ENCODE measurements at regions not wholly inside any gene's neighbourhood (a gene's known extent, or its start where the extent isn't known, plus 50 kb on each side); places are given as distances from the start of the nearest gene placed in this dataset.
"Not testable (repeated sequence)": the region's sequence is repeated elsewhere in the genome, so short reads cannot be mapped to it uniquely, and the experiment has no call there.

DNA sequence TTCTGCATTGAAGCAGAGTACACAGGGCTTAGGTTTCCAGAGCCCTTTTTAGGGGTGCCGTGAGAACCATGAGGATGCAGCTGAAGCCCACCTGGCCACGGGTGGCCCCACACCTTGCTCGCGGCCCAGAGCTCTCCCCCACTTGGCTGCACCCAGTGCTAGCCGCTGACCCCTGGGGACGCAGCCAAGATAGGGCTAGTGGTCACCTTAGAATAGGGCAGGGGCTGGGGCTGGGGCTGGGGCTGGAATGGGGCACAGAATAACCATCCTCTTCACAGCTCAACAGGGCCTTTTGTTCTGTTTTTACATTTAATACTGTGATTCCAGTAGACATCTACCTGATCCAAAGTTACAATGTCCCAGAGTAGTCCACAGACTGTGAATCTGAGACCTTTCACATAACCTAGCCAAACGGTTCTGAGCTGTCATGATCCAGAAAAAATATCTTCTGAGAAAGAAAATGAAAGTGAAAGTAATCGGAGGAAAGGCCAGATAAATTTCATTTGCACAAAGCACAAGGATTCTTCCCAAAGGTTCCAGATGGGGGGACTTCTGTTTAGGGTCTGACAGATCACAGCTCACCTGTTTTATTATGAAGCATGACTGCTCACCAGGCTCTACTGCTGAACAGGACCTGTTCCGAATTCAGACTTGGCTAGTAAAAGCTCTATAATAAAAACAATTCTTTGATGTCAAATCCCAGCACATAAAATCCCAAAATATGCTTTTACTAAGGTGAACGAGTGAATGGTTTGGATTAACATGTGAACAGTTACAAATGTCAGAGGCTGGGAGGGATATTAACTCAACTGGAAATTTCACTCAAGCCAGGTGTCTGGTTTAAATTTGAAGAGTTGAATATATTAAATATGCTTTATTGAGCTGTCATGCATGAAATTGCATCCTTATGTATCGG, 401.9 kb downstream of the THBS2 start:
- peak in 1 of 2 donors; percentile 28 for DNase-seq
- intact Hi-C loops (cut with DNase I; ENCODE audit: low total_unique reads): no loop called here
- peak overlapping the region in 1 of 5 donors; percentile 23 for H3K27ac ChIP-seq
- H3K9me3 ChIP-seq: no peaks in the 10 kb centered on the region
- no peaks in the 10 kb centered on the region for H3K36me3 ChIP-seq
- TF ChIP-seq POLR2A (IDR thresholded peaks at IDR 0.05) (no peak), EP300 (IDR thresholded peaks at IDR 0.05) (no peak), POLR2AphosphoS5 (IDR thresholded peaks at IDR 0.05) (no peak)
- TF ChIP-seq, protein P1, sequence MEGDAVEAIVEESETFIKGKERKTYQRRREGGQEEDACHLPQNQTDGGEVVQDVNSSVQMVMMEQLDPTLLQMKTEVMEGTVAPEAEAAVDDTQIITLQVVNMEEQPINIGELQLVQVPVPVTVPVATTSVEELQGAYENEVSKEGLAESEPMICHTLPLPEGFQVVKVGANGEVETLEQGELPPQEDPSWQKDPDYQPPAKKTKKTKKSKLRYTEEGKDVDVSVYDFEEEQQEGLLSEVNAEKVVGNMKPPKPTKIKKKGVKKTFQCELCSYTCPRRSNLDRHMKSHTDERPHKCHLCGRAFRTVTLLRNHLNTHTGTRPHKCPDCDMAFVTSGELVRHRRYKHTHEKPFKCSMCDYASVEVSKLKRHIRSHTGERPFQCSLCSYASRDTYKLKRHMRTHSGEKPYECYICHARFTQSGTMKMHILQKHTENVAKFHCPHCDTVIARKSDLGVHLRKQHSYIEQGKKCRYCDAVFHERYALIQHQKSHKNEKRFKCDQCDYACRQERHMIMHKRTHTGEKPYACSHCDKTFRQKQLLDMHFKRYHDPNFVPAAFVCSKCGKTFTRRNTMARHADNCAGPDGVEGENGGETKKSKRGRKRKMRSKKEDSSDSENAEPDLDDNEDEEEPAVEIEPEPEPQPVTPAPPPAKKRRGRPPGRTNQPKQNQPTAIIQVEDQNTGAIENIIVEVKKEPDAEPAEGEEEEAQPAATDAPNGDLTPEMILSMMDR (IDR thresholded peaks at IDR 0.05): no peak
- H3K4me1 ChIP-seq: peaks cover 0 to 12% (median 7%) of the 10 kb centered on the region in 4 donors
- peak overlapping the region; percentile 13 to 29 (median 18) for H3K4me3 ChIP-seq
- 69 to 77% (median 73%) methylated on average over 11 of the region's 11 CpGs for WGBS, 5 donors
- H3K27me3 ChIP-seq: no peaks in the 10 kb centered on the region

DNA sequence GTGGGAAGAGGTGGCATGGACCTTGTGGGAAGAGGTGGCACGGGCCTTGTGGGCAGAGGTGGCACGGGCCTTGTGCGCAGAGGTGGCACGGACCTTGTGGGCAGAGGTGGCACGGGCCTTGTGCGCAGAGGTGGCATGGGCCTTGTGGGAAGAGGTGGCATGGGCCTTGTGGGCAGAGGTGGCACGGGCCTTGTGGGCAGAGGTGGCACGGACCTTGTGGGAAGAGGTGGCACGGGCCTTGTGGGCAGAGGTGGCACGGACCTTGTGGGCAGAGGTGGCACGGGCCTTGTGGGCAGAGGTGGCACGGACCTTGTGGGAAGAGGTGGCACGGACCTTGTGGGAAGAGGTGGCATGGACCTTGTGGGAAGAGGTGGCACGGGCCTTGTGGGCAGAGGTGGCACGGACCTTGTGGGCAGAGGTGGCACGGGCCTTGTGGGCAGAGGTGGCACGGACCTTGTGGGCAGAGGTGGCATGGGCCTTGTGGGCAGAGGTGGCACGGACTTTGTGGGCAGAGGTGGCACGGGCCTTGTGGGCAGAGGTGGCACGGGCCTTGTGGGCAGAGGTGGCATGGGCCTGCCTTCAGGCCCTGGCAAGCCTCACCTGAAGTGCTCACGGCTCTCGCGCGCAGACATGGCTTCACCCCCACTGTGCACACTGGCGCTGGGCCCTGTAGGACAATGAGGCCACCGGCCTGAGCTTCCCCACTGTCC, 403.5 kb downstream of the THBS2 start:
- H3K27me3 ChIP-seq; intact Hi-C loops (cut with DNase I; ENCODE audit: low total_unique reads); H3K9me3 ChIP-seq; H3K4me3 ChIP-seq; DNase-seq; H3K27ac ChIP-seq; H3K36me3 ChIP-seq: not testable (repeated sequence)
- peaks cover 0 to 12% (median 7%) of the 10 kb centered on the region in 4 donors for H3K4me1 ChIP-seq
- 84 to 90% (median 89%) methylated on average over 7 to 26 of the region's 26 CpGs for WGBS, 5 donors

DNA sequence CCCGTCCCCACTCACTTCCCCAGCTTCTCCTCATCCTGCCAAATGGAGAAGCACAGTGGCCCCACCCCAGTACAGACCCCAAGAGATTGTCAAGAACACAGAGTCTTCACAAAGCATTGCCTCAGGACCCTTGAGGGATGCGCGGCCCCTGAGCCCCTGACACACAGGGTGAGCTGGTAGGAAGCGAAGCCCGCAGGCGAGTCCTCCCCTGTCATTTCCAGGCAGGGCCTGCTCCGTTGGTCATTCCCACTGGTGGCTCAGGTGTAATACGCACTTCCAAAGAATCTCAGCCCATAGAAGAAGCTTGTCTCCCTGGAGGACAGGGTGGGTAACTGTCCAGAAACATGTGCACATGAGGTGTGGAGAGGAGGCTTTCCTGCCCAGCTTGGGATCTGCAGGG, 404.2 kb downstream of the THBS2 start:
- WGBS, 5 donors: 85 to 94% (median 92%) methylated on average over 6 to 8 of the region's 8 CpGs
- no peak overlapping the region for H3K4me3 ChIP-seq
- DNase-seq: no peak
- no peak overlapping the region for H3K27ac ChIP-seq
- H3K4me1 ChIP-seq: peaks cover 0 to 12% (median 7%) of the 10 kb centered on the region in 4 donors
- TF ChIP-seq EP300 (IDR thresholded peaks at IDR 0.05): no peak
- no peak for TF ChIP-seq POLR2A (IDR thresholded peaks at IDR 0.05)
- no peak for TF ChIP-seq POLR2AphosphoS5 (IDR thresholded peaks at IDR 0.05)
- TF ChIP-seq, protein P1 (IDR thresholded peaks at IDR 0.05): no peak
- H3K27me3 ChIP-seq: no peaks in the 10 kb centered on the region
- no peaks in the 10 kb centered on the region for H3K36me3 ChIP-seq
- intact Hi-C loops (cut with DNase I; ENCODE audit: low total_unique reads): no loop called here
- no peaks in the 10 kb centered on the region for H3K9me3 ChIP-seq

DNA sequence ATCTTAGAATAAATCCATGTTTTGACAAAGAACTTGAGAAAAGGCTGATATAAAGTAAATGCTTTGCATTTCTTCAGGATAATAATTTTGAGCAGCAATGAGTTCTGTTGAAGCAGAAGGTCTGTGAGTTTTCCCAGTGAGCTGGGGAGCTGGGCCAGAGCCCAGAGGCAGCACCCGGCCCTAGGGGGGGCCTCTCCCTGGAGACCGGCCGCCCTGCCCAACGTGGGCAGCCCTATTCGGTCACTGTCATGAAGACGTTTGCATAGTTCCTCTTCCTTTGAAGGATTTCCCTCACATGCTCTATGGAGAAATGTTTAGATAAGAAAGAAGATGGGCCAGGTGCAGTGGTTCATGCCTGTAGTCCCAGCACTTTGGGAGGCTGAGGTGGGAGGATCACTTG, 404.8 kb downstream of the THBS2 start:
- TF ChIP-seq POLR2A (IDR thresholded peaks at IDR 0.05) (no peak), POLR2AphosphoS5 (IDR thresholded peaks at IDR 0.05) (no peak), EP300 (IDR thresholded peaks at IDR 0.05) (no peak)
- TF ChIP-seq, protein P1 (IDR thresholded peaks at IDR 0.05): no peak
- 57 to 74% (median 65%) methylated on average over 6 of the region's 6 CpGs for WGBS, 5 donors
- no peaks in the 10 kb centered on the region for H3K36me3 ChIP-seq
- H3K27ac ChIP-seq: no peak overlapping the region
- intact Hi-C loops (cut with DNase I; ENCODE audit: low total_unique reads): no loop called here
- no peak overlapping the region for H3K4me3 ChIP-seq
- H3K9me3 ChIP-seq: no peaks in the 10 kb centered on the region
- no peaks in the 10 kb centered on the region for H3K27me3 ChIP-seq
- peaks cover 0 to 12% (median 7%) of the 10 kb centered on the region in 4 donors for H3K4me1 ChIP-seq
- no peak for DNase-seq

All from stomach (tissue), 8 donors.